Neural cell (in vitro differentiated cells): ENCODE measurements at regions not wholly inside any gene's neighbourhood (a gene's known extent, or its start where the extent isn't known, plus 50 kb on each side); places are given as distances from the start of the nearest gene placed in this dataset.

Source experiments
- H2AFZ ChIP-seq: fragments of 200-600, 300-800 bp; sonication (generic), shearing (Covaris generic); 2 replicates; pipeline ENCODE4 v1.6.0; 2014; ENCODE audit warnings: low read depth, mild to moderate bottlenecking, antibody characterized with exemption, low read length, moderate library complexity
- H3F3A ChIP-seq: fragments of 200-600 bp; shearing (Covaris generic); 2 replicates; pipeline ENCODE4 v1.6.1; 2016; ENCODE audit warnings: mild to moderate bottlenecking, moderate library complexity, mixed read lengths, antibody characterized with exemption, low read length; ENCODE audit not compliant: insufficient read depth, poor library complexity, severe bottlenecking
- H3K27ac ChIP-seq: fragments of 200-600, 300-800 bp; sonication (generic), shearing (Covaris generic); 2 replicates; pipeline ENCODE4 v1.5.1; 2014; ENCODE audit warnings: mild to moderate bottlenecking, low read length, moderate library complexity
- H3K27me3 ChIP-seq: fragments of 300-800, 200-600 bp; sonication (generic), shearing (Covaris generic); 2 replicates; pipeline ENCODE4 v1.6.0; 2014; ENCODE audit warnings: mild to moderate bottlenecking, low read depth, low read length, moderate library complexity; ENCODE audit not compliant: insufficient read depth
- H3K36me3 ChIP-seq: fragments of 300-800, 200-600 bp; sonication (generic), shearing (Covaris generic); 2 replicates; pipeline ENCODE4 v1.5.1; 2014; ENCODE audit warnings: mild to moderate bottlenecking, antibody characterized with exemption, low read length, moderate library complexity; ENCODE audit not compliant: insufficient read depth
- H3K4me2 ChIP-seq: fragments of 300-800, 200-600 bp; sonication (generic), shearing (Covaris generic); 2 replicates; pipeline ENCODE4 v1.6.0; 2014; ENCODE audit warnings: mild to moderate bottlenecking, low read length
- H3K4me3 ChIP-seq: fragments of 300-800, 200-600 bp; sonication (generic), shearing (Covaris generic); 2 replicates; pipeline ENCODE4 v1.5.1; 2014; ENCODE audit warnings: mild to moderate bottlenecking, low read length, moderate library complexity
- H3K79me2 ChIP-seq: fragments of 200-600 bp; shearing (Covaris generic); replicated peaks from 2 replicates; pipeline ENCODE4 v1.6.0; 2014; ENCODE audit warnings: mild to moderate bottlenecking, low read length, moderate library complexity; ENCODE audit not compliant: insufficient read depth
- H3K9ac ChIP-seq: fragments of 300-800, 200-600 bp; sonication (generic), shearing (Covaris generic); 2 replicates; pipeline ENCODE4 v1.6.1; 2016; ENCODE audit warnings: mild to moderate bottlenecking, low read length, mixed read lengths
- H3K9me2 ChIP-seq: fragments of 200-600 bp; shearing (Covaris generic); 2 replicates; pipeline ENCODE4 v1.6.1; 2016; ENCODE audit warnings: mild to moderate bottlenecking, low read length, mixed read lengths; ENCODE audit not compliant: insufficient read depth
- H3K9me3 ChIP-seq: fragments of 200-600, 300-800 bp; sonication (generic), shearing (Covaris generic); 2 replicates; pipeline ENCODE4 v1.6.1; 2016; ENCODE audit warnings: mild to moderate bottlenecking, mixed run types, low read length, moderate library complexity, mixed read lengths
- H4K20me1 ChIP-seq: fragments of 200-600 bp; shearing (Covaris generic); 2 replicates; pipeline ENCODE4 v1.6.1; 2016; ENCODE audit warnings: mild to moderate bottlenecking, mixed run types; ENCODE audit not compliant: insufficient read depth
- CTCF ChIP-seq: fragments of 450-650 bp; IDR thresholded peaks from 2 replicates; pipeline ENCODE4 v1.5.1; 2014; ENCODE audit warnings: antibody characterized with exemption, mild to moderate bottlenecking, moderate library complexity; ENCODE audit not compliant: poor library complexity, severe bottlenecking
- EP300 ChIP-seq: fragments of 450-650 bp; conservative IDR thresholded peaks from 2 replicates; pipeline ENCODE4 v1.6.1; 2014; ENCODE audit warnings: antibody characterized with exemption, mild to moderate bottlenecking, moderate library complexity; ENCODE audit not compliant: poor library complexity, severe bottlenecking
- EZH2 ChIP-seq: fragments of 200-600, 300-800 bp; shearing (Covaris generic), sonication (generic); IDR thresholded peaks from 2 replicates; pipeline ENCODE4 v1.6.1; 2014; ENCODE audit warnings: antibody characterized with exemption, low read length, borderline replicate concordance, mild to moderate bottlenecking; ENCODE audit not compliant: insufficient read depth, poor library complexity, severe bottlenecking
- MXI1 ChIP-seq: fragments of 450-650 bp; conservative IDR thresholded peaks from 2 replicates; pipeline ENCODE4 v1.6.1; 2014; ENCODE audit warnings: antibody characterized with exemption, mild to moderate bottlenecking; ENCODE audit not compliant: poor library complexity, severe bottlenecking
- POLR2AphosphoS5 ChIP-seq: IDR thresholded peaks from 2 replicates; pipeline ENCODE4 v1.6.1; 2012
- RAD21 ChIP-seq: fragments of 450-650 bp; conservative IDR thresholded peaks from 2 replicates; pipeline ENCODE4 v1.6.1; 2014; ENCODE audit warnings: antibody characterized with exemption, mild to moderate bottlenecking, moderate library complexity
- REST ChIP-seq: IDR thresholded peaks from 2 replicates; pipeline ENCODE4 v1.6.1; 2012; ENCODE audit warnings: borderline replicate concordance
- SMC3 ChIP-seq: fragments of 450-650 bp; conservative IDR thresholded peaks from 2 replicates; pipeline ENCODE4 v1.6.1; 2014; ENCODE audit warnings: antibody characterized with exemption, mild to moderate bottlenecking, moderate library complexity; ENCODE audit not compliant: poor library complexity
- TAF1 ChIP-seq: IDR thresholded peaks from 2 replicates; pipeline ENCODE4 v1.6.1; 2012; ENCODE audit warnings: low read depth

- Histone ChIP-seq H3K4me2 (no peak overlapping the region), H3K27ac (no peak overlapping the region), H2AFZ (no peak overlapping the region), H3K36me3 (no peaks in the 10 kb centered on the region), H3K27me3 (no peaks in the 10 kb centered on the region), H3F3A (no peaks in the 10 kb centered on the region), H3K4me3 (no peak overlapping the region), H3K9ac (no peak overlapping the region), H3K9me3 (no peaks in the 10 kb centered on the region), H3K9me2 (no peaks in the 10 kb centered on the region), H4K20me1 (no peaks in the 10 kb centered on the region), H3K79me2 (no peaks in the 10 kb centered on the region)
- no peak for TF ChIP-seq POLR2AphosphoS5
These were observed 945.3 kb upstream of the GRIA3 start for GRCh38 chrX:122238801-122239200.

GRCh38 chrX:122241959-122242358 is 942.1 kb upstream of the GRIA3 start:
- Histone ChIP-seq H3K27me3 (no peaks in the 10 kb centered on the region), H3K9me2 (no peaks in the 10 kb centered on the region), H3F3A (no peaks in the 10 kb centered on the region), H3K4me2 (no peak overlapping the region), H2AFZ (no peak overlapping the region), H3K9ac (no peak overlapping the region), H3K4me3 (no peak overlapping the region), H4K20me1 (no peaks in the 10 kb centered on the region), H3K79me2 (no peaks in the 10 kb centered on the region), H3K36me3 (no peaks in the 10 kb centered on the region), H3K27ac (no peak overlapping the region), H3K9me3 (no peaks in the 10 kb centered on the region)
- TF ChIP-seq RAD21 (no peak), EP300 (no peak), SMC3 (no peak), MXI1 (no peak), POLR2AphosphoS5 (no peak), REST (no peak), EZH2 (no peak), CTCF (no peak)

GRCh38 chrX:122244080-122244479 is 940.0 kb upstream of the GRIA3 start:
- Histone ChIP-seq H3K27me3 (no peaks in the 10 kb centered on the region), H3K79me2 (no peaks in the 10 kb centered on the region), H3K4me2 (no peak overlapping the region), H4K20me1 (no peaks in the 10 kb centered on the region), H3K9me2 (no peaks in the 10 kb centered on the region), H3K27ac (no peak overlapping the region), H3K36me3 (no peaks in the 10 kb centered on the region), H3K4me3 (no peak overlapping the region), H2AFZ (no peak overlapping the region), H3K9ac (no peak overlapping the region), H3K9me3 (no peaks in the 10 kb centered on the region), H3F3A (no peaks in the 10 kb centered on the region)
- no peak for TF ChIP-seq EZH2
- no peak for TF ChIP-seq POLR2AphosphoS5
- no peak for TF ChIP-seq TAF1
- TF ChIP-seq EP300 = no peak
- no peak for TF ChIP-seq RAD21
- no peak for TF ChIP-seq REST
- TF ChIP-seq SMC3 = no peak
- no peak for TF ChIP-seq CTCF
- no peak for TF ChIP-seq MXI1
